WTC11 (cell line): ENCODE measurements at regions not wholly inside any gene's neighbourhood (a gene's known extent, or its start where the extent isn't known, plus 50 kb on each side); places are given as distances from the start of the nearest gene placed in this dataset.

ENCODE experiments used
- ATAC-seq: fragments of 200-7000 bp; cut with Tn5 transposase; 2 replicates; pipeline ENCODE4 v1.10.0; 2021; ENCODE audit warnings: mild to moderate bottlenecking, moderate library complexity
- CTCF ChIA-PET: fragments of 300-600 bp; sonication (Branson Sonifier 250); formaldehyde crosslinking; loops from one replicate; lab custom pipeline; 2021; ENCODE audit warnings: antibody characterized with exemption; lab: Charles Lee
- POLR2A ChIA-PET: fragments of 350-600 bp; sonication (Branson Sonifier 250); formaldehyde crosslinking; loops from one replicate; lab custom pipeline; 2021; ENCODE audit warnings: antibody characterized with exemption; lab: Charles Lee
- DNase-seq: peaks from one replicate; pipeline ENCODE4 v3.0.0; 2021; ENCODE audit warnings: low spot score
- H3K27ac Mint-ChIP-seq: 2 replicates; pipeline ENCODE4 v1.8.0; 2021; ENCODE audit warnings: mixed read lengths
- H3K27me3 Mint-ChIP-seq: 2 replicates; pipeline ENCODE4 v1.8.0; 2021; ENCODE audit warnings: low read depth, mild to moderate bottlenecking, moderate library complexity, mixed read lengths
- H3K36me3 Mint-ChIP-seq: 2 replicates; pipeline ENCODE4 v1.8.0; 2021; ENCODE audit warnings: mixed read lengths
- H3K4me1 Mint-ChIP-seq: 2 replicates; pipeline ENCODE4 v1.8.0; 2022; ENCODE audit warnings: mixed read lengths
- H3K4me3 Mint-ChIP-seq: 2 replicates; pipeline ENCODE4 v1.8.0; 2021; ENCODE audit warnings: mild to moderate bottlenecking, moderate library complexity, mixed read lengths
- H3K9me3 Mint-ChIP-seq: 2 replicates; pipeline ENCODE4 v1.8.0; 2021; ENCODE audit warnings: mixed read lengths
- AFF4 ChIP-seq: sonication (generic); formaldehyde crosslinking; IDR thresholded peaks from 2 replicates; pipeline ENCODE4 v1.8.1; 2023; ENCODE audit warnings: mild to moderate bottlenecking, missing genetic modification reagents, borderline replicate concordance
- ATF3 ChIP-seq: sonication (generic); formaldehyde crosslinking; conservative IDR thresholded peaks from 2 replicates; pipeline ENCODE4 v1.8.1; 2022; ENCODE audit warnings: mild to moderate bottlenecking, missing genetic modification reagents
- EMX1 ChIP-seq: fragments of 250-450 bp; sonication (Bioruptor Pico); IDR thresholded peaks from 2 replicates; pipeline ENCODE4 v1.8.0; 2021; ENCODE audit warnings: mild to moderate bottlenecking
- ETV6 ChIP-seq: sonication (generic); formaldehyde crosslinking; IDR thresholded peaks from 2 replicates; pipeline ENCODE4 v1.8.1; 2022; ENCODE audit warnings: mild to moderate bottlenecking, missing genetic modification reagents
- FOXK1 ChIP-seq: sonication (generic); formaldehyde crosslinking; IDR thresholded peaks from 2 replicates; pipeline ENCODE4 v1.8.0; 2022; ENCODE audit warnings: mild to moderate bottlenecking, moderate library complexity, missing genetic modification reagents
- GRHL2 ChIP-seq: fragments of 250-450 bp; sonication (Bioruptor Pico); IDR thresholded peaks from 2 replicates; pipeline ENCODE4 v1.8.0; 2022; ENCODE audit warnings: mild to moderate bottlenecking, moderate library complexity; ENCODE audit not compliant: insufficient replicate concordance, severe bottlenecking
- KAT7 ChIP-seq: sonication (generic); formaldehyde crosslinking; IDR thresholded peaks from 2 replicates; pipeline ENCODE4 v1.8.1; 2023; ENCODE audit warnings: missing genetic modification reagents, mild to moderate bottlenecking, borderline replicate concordance
- MXD4 ChIP-seq: fragments of 250-450 bp; sonication (Bioruptor Pico); IDR thresholded peaks from 2 replicates; pipeline ENCODE4 v1.8.0; 2021; ENCODE audit warnings: mild to moderate bottlenecking, moderate library complexity, borderline replicate concordance
- MYBL2 ChIP-seq: sonication (generic); formaldehyde crosslinking; IDR thresholded peaks from 2 replicates; pipeline ENCODE4 v1.8.1; 2023; ENCODE audit warnings: mild to moderate bottlenecking, moderate library complexity, missing genetic modification reagents
- NFE2L1 ChIP-seq: sonication (generic); formaldehyde crosslinking; IDR thresholded peaks from 2 replicates; pipeline ENCODE4 v1.8.1; 2023; ENCODE audit warnings: missing genetic modification reagents
- NR3C1 ChIP-seq: sonication (generic); formaldehyde crosslinking; conservative IDR thresholded peaks from 2 replicates; pipeline ENCODE4 v1.8.1; 2023; ENCODE audit warnings: low read depth, mild to moderate bottlenecking, missing genetic modification reagents
- SMAD3 ChIP-seq: sonication (generic); formaldehyde crosslinking; IDR thresholded peaks from 2 replicates; pipeline ENCODE4 v1.8.0; 2022; ENCODE audit warnings: missing genetic modification reagents, mild to moderate bottlenecking, borderline replicate concordance
- SOX15 ChIP-seq: fragments of 250-450 bp; sonication (Bioruptor Pico); IDR thresholded peaks from 2 replicates; pipeline ENCODE4 v1.9.0; 2021; ENCODE audit warnings: mild to moderate bottlenecking
- SP1 ChIP-seq: sonication (generic); formaldehyde crosslinking; conservative IDR thresholded peaks from 2 replicates; pipeline ENCODE4 v1.8.1; 2022; ENCODE audit warnings: missing genetic modification reagents
- STAT6 ChIP-seq: sonication (generic); formaldehyde crosslinking; conservative IDR thresholded peaks from 2 replicates; pipeline ENCODE4 v1.8.1; 2023; ENCODE audit warnings: mild to moderate bottlenecking, low read depth, missing genetic modification reagents, moderate library complexity
- ZNF138 ChIP-seq: sonication (generic); formaldehyde crosslinking; conservative IDR thresholded peaks from 2 replicates; pipeline ENCODE4 v1.8.1; 2022; ENCODE audit warnings: mild to moderate bottlenecking, moderate library complexity, missing genetic modification reagents
- ZNF317 ChIP-seq: sonication (generic); formaldehyde crosslinking; IDR thresholded peaks from 2 replicates; pipeline ENCODE4 v1.8.1; 2023; ENCODE audit warnings: low read depth, mild to moderate bottlenecking, moderate library complexity, missing genetic modification reagents, borderline replicate concordance
- ZNF396 ChIP-seq: fragments of 250-450 bp; sonication (Bioruptor Pico); IDR thresholded peaks from 2 replicates; pipeline ENCODE4 v1.8.0; 2021; ENCODE audit warnings: mild to moderate bottlenecking, moderate library complexity, borderline replicate concordance
- ZNF416 ChIP-seq: fragments of 250-450 bp; sonication (Bioruptor Pico); IDR thresholded peaks from 2 replicates; pipeline ENCODE4 v1.9.0; 2021; ENCODE audit warnings: mild to moderate bottlenecking, inconsistent platforms
- ZNF671 ChIP-seq: fragments of 250-450 bp; sonication (Bioruptor Pico); IDR thresholded peaks from 2 replicates; pipeline ENCODE4 v1.8.0; 2021; ENCODE audit warnings: mild to moderate bottlenecking
- TF ChIP-seq, protein P1 (sequence below): sonication (generic); formaldehyde crosslinking; IDR thresholded peaks from 2 replicates; pipeline ENCODE4 v1.8.0; 2022; ENCODE audit warnings: missing genetic modification reagents

DNA sequence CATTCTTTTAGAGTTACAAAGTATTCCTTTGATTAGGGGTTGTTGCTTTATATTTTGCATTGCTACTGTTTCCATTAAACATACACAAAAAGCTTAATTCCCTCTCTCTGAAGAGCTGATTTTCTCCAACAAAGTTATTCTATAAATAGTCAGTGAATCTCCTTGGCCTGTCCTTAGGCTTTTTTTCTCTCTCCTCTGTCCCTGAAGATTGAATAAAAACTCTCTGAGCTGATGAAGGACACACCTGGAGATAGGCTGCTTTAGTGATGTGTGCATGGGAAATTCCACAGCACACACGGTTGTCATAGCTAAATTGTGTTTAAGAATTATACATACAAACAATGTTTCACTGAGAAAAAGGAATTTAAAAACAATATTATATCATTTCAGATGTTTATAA is 90.5 kb upstream of the TMEM106B start:
- no peak for ATAC-seq
- POLR2A ChIA-PET, result no interaction called here
- DNase-seq, result no peak
- Mint-ChIP-seq H3K27ac (no peak overlapping the region), H3K4me3 (no peak overlapping the region)
- TF ChIP-seq MXD4 (CRISPR knock-in tag) (no peak), EMX1 (CRISPR knock-in tag) (no peak), ZNF138 (CRISPR knock-in tag) (no peak), AFF4 (CRISPR knock-in tag) (no peak), SP1 (no peak), SMAD3 (CRISPR knock-in tag) (no peak), STAT6 (CRISPR knock-in tag) (no peak), NR3C1 (CRISPR knock-in tag) (no peak), ZNF396 (no peak), ATF3 (CRISPR knock-in tag) (no peak)
- TF ChIP-seq, all 79 proteins: peak for 0
- Mint-ChIP-seq H3K9me3 (no peaks in the 10 kb centered on the region), H3K4me1 (peaks cover 5% of the 10 kb centered on the region), H3K36me3 (no peaks in the 10 kb centered on the region), H3K27me3 (no peaks in the 10 kb centered on the region)
- CTCF ChIA-PET, result interaction anchor here (1.4 kb wide), 1 partner anchor 9 kb away, joined by 6 read pairs; no protein-coding TSS in a partner anchor

DNA sequence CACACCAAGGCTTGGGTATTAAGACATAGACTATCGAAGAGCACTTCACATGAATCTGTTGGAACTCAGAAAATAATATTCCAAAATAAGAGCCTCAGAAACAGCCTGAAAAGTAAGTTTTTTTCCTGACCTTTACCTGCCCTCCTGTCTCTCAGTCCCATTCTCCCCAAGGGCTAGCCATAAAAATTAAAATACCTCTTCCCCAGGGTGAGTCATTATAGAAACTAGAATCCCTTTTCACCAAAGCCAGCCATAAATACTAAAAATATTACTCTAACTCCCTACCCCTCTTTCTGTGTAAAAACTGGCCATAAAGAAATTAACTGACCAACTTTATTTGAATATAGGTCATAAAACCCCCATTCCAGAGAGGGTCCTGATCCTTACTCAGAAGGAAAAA is 87.9 kb upstream of the TMEM106B start:
- H3K4me1 Mint-ChIP-seq, result peaks cover 5% of the 10 kb centered on the region
- DNase-seq (no peak), ATAC-seq (no peak)
- no peaks in the 10 kb centered on the region for H3K9me3 Mint-ChIP-seq
- no peaks in the 10 kb centered on the region for H3K36me3 Mint-ChIP-seq
- POLR2A ChIA-PET, result no interaction called here
- no peak overlapping the region for H3K27ac Mint-ChIP-seq
- no peaks in the 10 kb centered on the region for H3K27me3 Mint-ChIP-seq
- TF ChIP-seq FOXK1 (no peak), SOX15 (no peak), NFE2L1 (no peak), NR3C1 (CRISPR knock-in tag) (no peak)
- CTCF ChIA-PET, result no interaction called here
- H3K4me3 Mint-ChIP-seq, result no peak overlapping the region

GRCh38 chr7:12124028-12124427 is 87.1 kb upstream of the TMEM106B start:
- ChIA-PET CTCF (no interaction called here), POLR2A (no interaction called here)
- Mint-ChIP-seq H3K4me1 (peaks cover 5% of the 10 kb centered on the region), H3K27me3 (no peaks in the 10 kb centered on the region), H3K4me3 (no peak overlapping the region), H3K9me3 (no peaks in the 10 kb centered on the region), H3K36me3 (no peaks in the 10 kb centered on the region), H3K27ac (no peak overlapping the region)
- no peak for DNase-seq
- peak; percentile 36; the same call in 1 of the 2 replicates for ATAC-seq
- TF ChIP-seq ZNF416, result no peak
- TF ChIP-seq ZNF671, result no peak
- TF ChIP-seq MYBL2 (CRISPR knock-in tag), result no peak
- TF ChIP-seq GRHL2, result no peak
- TF ChIP-seq KAT7, result no peak
- TF ChIP-seq, protein P1, sequence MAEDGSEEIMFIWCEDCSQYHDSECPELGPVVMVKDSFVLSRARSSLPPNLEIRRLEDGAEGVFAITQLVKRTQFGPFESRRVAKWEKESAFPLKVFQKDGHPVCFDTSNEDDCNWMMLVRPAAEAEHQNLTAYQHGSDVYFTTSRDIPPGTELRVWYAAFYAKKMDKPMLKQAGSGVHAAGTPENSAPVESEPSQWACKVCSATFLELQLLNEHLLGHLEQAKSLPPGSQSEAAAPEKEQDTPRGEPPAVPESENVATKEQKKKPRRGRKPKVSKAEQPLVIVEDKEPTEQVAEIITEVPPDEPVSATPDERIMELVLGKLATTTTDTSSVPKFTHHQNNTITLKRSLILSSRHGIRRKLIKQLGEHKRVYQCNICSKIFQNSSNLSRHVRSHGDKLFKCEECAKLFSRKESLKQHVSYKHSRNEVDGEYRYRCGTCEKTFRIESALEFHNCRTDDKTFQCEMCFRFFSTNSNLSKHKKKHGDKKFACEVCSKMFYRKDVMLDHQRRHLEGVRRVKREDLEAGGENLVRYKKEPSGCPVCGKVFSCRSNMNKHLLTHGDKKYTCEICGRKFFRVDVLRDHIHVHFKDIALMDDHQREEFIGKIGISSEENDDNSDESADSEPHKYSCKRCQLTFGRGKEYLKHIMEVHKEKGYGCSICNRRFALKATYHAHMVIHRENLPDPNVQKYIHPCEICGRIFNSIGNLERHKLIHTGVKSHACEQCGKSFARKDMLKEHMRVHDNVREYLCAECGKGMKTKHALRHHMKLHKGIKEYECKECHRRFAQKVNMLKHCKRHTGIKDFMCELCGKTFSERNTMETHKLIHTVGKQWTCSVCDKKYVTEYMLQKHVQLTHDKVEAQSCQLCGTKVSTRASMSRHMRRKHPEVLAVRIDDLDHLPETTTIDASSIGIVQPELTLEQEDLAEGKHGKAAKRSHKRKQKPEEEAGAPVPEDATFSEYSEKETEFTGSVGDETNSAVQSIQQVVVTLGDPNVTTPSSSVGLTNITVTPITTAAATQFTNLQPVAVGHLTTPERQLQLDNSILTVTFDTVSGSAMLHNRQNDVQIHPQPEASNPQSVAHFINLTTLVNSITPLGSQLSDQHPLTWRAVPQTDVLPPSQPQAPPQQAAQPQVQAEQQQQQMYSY (CRISPR knock-in tag), result no peak
- TF ChIP-seq ZNF317 (CRISPR knock-in tag), result no peak
- TF ChIP-seq ETV6, result no peak
- TF ChIP-seq ZNF138 (CRISPR knock-in tag), result no peak
